C4-2B (cell line): ENCODE measurements at regions not wholly inside any gene's neighbourhood (a gene's known extent, or its start where the extent isn't known, plus 50 kb on each side); places are given as distances from the start of the nearest gene placed in this dataset.

Experiments used
- H3K27ac ChIP-seq: fragments of 450-650 bp; 2 replicates; pipeline ENCODE4 v1.5.1; 2017
- CTCF ChIP-seq: fragments of 450-650 bp; conservative IDR thresholded peaks from 2 replicates; pipeline ENCODE4 v1.5.1; 2017; ENCODE audit warnings: mild to moderate bottlenecking
- ZFX ChIP-seq: fragments of 450-650 bp; IDR thresholded peaks from 2 replicates; pipeline ENCODE4 v1.6.1; 2017

GRCh38 chr5:124808842-124809268 is 62.4 kb upstream of the ZNF608 start:
- H3K27ac ChIP-seq: no peak overlapping the region
- TF ChIP-seq ZFX (no peak), CTCF (no peak)

- H3K27ac ChIP-seq: no peak overlapping the region
- no peak for TF ChIP-seq CTCF
- no peak for TF ChIP-seq ZFX
Observed at GRCh38 chr5:124810396-124811006, 64.1 kb upstream of the ZNF608 start.

GRCh38 chr5:124812771-124813358 is 66.4 kb upstream of the ZNF608 start:
- TF ChIP-seq ZFX (no peak), CTCF (no peak)
- no peak overlapping the region for H3K27ac ChIP-seq

- H3K27ac ChIP-seq: no peak overlapping the region
- TF ChIP-seq ZFX (no peak), CTCF (no peak)
Observed at GRCh38 chr5:124816381-124816780, 69.9 kb upstream of the ZNF608 start.

- TF ChIP-seq ZFX: no peak
- TF ChIP-seq CTCF: no peak
Observed at GRCh38 chr5:124819201-124819600, 72.8 kb upstream of the ZNF608 start.

GRCh38 chr5:124822647-124823046 is 76.2 kb upstream of the ZNF608 start:
- TF ChIP-seq ZFX (no peak), CTCF (no peak)
- no peak overlapping the region for H3K27ac ChIP-seq

More at GRCh38 chr5:124819201-124819600, 72.8 kb upstream of the ZNF608 start:
- no peak overlapping the region for H3K27ac ChIP-seq

- TF ChIP-seq CTCF: no peak
- no peak for TF ChIP-seq ZFX
- H3K27ac ChIP-seq: no peak overlapping the region
Observed at GRCh38 chr5:124823380-124823779, 76.9 kb upstream of the ZNF608 start.
